ENCODE measurements at regions not wholly inside any gene's neighbourhood (a gene's known extent, or its start where the extent isn't known, plus 50 kb on each side); places are given as distances from the start of the nearest gene placed in this dataset.
A peak's percentile ranks its signal among the peaks of the same experiment; 100 is the strongest.

GRCh38 chr16:85275533-85276249 lies 163.4 kb upstream of the CIBAR2 start:
- H3K4me3 ChIP-seq (ENCODE audit: low read depth in 1 of 2, low read length in 2 of 2): no peak overlapping the region
- TF ChIP-seq EZH2 (IDR thresholded peaks at IDR 0.05; ENCODE audit: borderline replicate concordance, low read depth, low read length, severe bottlenecking): no peak
- TF ChIP-seq CTCF (IDR thresholded peaks at IDR 0.05; ENCODE audit: borderline replicate concordance, extremely low read depth, low read length, poor library complexity, severe bottlenecking): peak; percentile 95
- H3K79me2 ChIP-seq (ENCODE audit: insufficient read depth, low read length): no peaks in the 10 kb centered on the region
- no peaks in the 10 kb centered on the region for H3K36me3 ChIP-seq (ENCODE audit: insufficient read depth, low read length)
- H3K9me3 ChIP-seq (ENCODE audit: insufficient read depth, low read length, severe bottlenecking): no peaks in the 10 kb centered on the region
- H3K4me2 ChIP-seq (ENCODE audit: insufficient read depth, low read length): no peak overlapping the region
- H4K20me1 ChIP-seq (ENCODE audit: insufficient read depth, low read length): peaks cover 6% of the 10 kb centered on the region
- H3K27me3 ChIP-seq (ENCODE audit: insufficient read depth, low read length, poor library complexity): peaks cover 25% of the 10 kb centered on the region
- H3K27ac ChIP-seq (ENCODE audit: low read length): no peak overlapping the region
- ATAC-seq (ENCODE audit: insufficient read depth, low read depth) (peak; percentile 97), DNase-seq (peak; percentile 77)
- no peaks in the 10 kb centered on the region for H3K4me1 ChIP-seq (ENCODE audit: insufficient read depth, low read length)
- H2AFZ ChIP-seq (ENCODE audit: low read depth, low read length): no peak overlapping the region
- H3K9ac ChIP-seq (ENCODE audit: low read depth, low read length): no peak overlapping the region

GRCh38 chr16:85276258-85276657 lies 164.0 kb upstream of the CIBAR2 start:
- DNase-seq: no peak
- ATAC-seq (ENCODE audit: insufficient read depth, low read depth): no peak
- TF ChIP-seq CTCF (IDR thresholded peaks at IDR 0.05; ENCODE audit: borderline replicate concordance, extremely low read depth, low read length, poor library complexity, severe bottlenecking): no peak
- TF ChIP-seq EZH2 (IDR thresholded peaks at IDR 0.05; ENCODE audit: borderline replicate concordance, low read depth, low read length, severe bottlenecking): no peak
- Histone ChIP-seq H3K9me3 (ENCODE audit: insufficient read depth, low read length, severe bottlenecking) (no peaks in the 10 kb centered on the region), H3K36me3 (ENCODE audit: insufficient read depth, low read length) (no peaks in the 10 kb centered on the region), H3K9ac (ENCODE audit: low read depth, low read length) (no peak overlapping the region), H2AFZ (ENCODE audit: low read depth, low read length) (no peak overlapping the region), H3K4me1 (ENCODE audit: insufficient read depth, low read length) (no peaks in the 10 kb centered on the region), H3K79me2 (ENCODE audit: insufficient read depth, low read length) (no peaks in the 10 kb centered on the region), H3K4me3 (ENCODE audit: low read depth in 1 of 2, low read length in 2 of 2) (no peak overlapping the region), H4K20me1 (ENCODE audit: insufficient read depth, low read length) (peaks cover 6% of the 10 kb centered on the region; the same call in 1 of the 2 replicates), H3K4me2 (ENCODE audit: insufficient read depth, low read length) (no peak overlapping the region), H3K27me3 (ENCODE audit: insufficient read depth, low read length, poor library complexity) (peaks cover 20% of the 10 kb centered on the region), H3K27ac (ENCODE audit: low read length) (no peak overlapping the region)

GRCh38 chr16:85276721-85277120 lies 164.4 kb upstream of the CIBAR2 start:
- ATAC-seq (ENCODE audit: insufficient read depth, low read depth) (no peak), DNase-seq (no peak)
- Histone ChIP-seq H3K79me2 (ENCODE audit: insufficient read depth, low read length) (no peaks in the 10 kb centered on the region), H3K9ac (ENCODE audit: low read depth, low read length) (no peak overlapping the region), H4K20me1 (ENCODE audit: insufficient read depth, low read length) (peaks cover 6% of the 10 kb centered on the region; the same call in 1 of the 2 replicates), H2AFZ (ENCODE audit: low read depth, low read length) (no peak overlapping the region), H3K9me3 (ENCODE audit: insufficient read depth, low read length, severe bottlenecking) (no peaks in the 10 kb centered on the region), H3K36me3 (ENCODE audit: insufficient read depth, low read length) (no peaks in the 10 kb centered on the region), H3K4me3 (ENCODE audit: low read depth in 1 of 2, low read length in 2 of 2) (no peak overlapping the region), H3K27me3 (ENCODE audit: insufficient read depth, low read length, poor library complexity) (peaks cover 15% of the 10 kb centered on the region), H3K4me2 (ENCODE audit: insufficient read depth, low read length) (no peak overlapping the region), H3K27ac (ENCODE audit: low read length) (no peak overlapping the region), H3K4me1 (ENCODE audit: insufficient read depth, low read length) (no peaks in the 10 kb centered on the region)
- TF ChIP-seq CTCF (IDR thresholded peaks at IDR 0.05; ENCODE audit: borderline replicate concordance, extremely low read depth, low read length, poor library complexity, severe bottlenecking): no peak
- TF ChIP-seq EZH2 (IDR thresholded peaks at IDR 0.05; ENCODE audit: borderline replicate concordance, low read depth, low read length, severe bottlenecking): no peak
